ENCODE measurements at regions not wholly inside any gene's neighbourhood (a gene's known extent, or its start where the extent isn't known, plus 50 kb on each side); places are given as distances from the start of the nearest gene placed in this dataset.

DNA sequence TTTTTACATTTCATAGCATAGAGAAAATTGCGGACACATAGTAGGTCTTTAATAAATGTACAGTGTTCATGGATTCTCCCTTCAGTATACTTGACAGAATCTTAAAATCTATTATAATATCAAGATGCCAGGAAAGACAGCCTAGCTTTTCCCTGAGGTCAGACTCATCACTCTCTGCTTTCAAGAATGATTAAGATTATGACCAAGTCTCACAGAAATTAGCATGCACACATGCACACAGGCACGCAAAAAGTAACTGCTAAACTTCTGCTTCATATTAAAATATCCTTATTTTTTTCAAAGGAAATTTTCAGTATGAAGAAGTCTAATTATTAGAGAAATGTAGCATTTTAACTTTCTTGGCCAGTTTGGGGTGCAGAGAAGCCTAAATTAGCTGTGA is 493.8 kb upstream of the NECTIN3 start:
- no peaks in the 10 kb centered on the region for H3K36me3 ChIP-seq
- intact Hi-C loops (cut with DNase I): no loop called here
- no peak for DNase-seq
- no peak overlapping the region for H3K27ac ChIP-seq
- H3K4me1 ChIP-seq: no peaks in the 10 kb centered on the region
- no peak for TF ChIP-seq POLR2A (IDR thresholded peaks at IDR 0.05)
- TF ChIP-seq, protein P1, sequence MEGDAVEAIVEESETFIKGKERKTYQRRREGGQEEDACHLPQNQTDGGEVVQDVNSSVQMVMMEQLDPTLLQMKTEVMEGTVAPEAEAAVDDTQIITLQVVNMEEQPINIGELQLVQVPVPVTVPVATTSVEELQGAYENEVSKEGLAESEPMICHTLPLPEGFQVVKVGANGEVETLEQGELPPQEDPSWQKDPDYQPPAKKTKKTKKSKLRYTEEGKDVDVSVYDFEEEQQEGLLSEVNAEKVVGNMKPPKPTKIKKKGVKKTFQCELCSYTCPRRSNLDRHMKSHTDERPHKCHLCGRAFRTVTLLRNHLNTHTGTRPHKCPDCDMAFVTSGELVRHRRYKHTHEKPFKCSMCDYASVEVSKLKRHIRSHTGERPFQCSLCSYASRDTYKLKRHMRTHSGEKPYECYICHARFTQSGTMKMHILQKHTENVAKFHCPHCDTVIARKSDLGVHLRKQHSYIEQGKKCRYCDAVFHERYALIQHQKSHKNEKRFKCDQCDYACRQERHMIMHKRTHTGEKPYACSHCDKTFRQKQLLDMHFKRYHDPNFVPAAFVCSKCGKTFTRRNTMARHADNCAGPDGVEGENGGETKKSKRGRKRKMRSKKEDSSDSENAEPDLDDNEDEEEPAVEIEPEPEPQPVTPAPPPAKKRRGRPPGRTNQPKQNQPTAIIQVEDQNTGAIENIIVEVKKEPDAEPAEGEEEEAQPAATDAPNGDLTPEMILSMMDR (IDR thresholded peaks at IDR 0.05): no peak
- no peaks in the 10 kb centered on the region for H3K9me3 ChIP-seq
- H3K4me3 ChIP-seq (replicated peaks in 1 of 3): no peak overlapping the region
- WGBS, 2 donors: 69 to 94% methylated on average over 2 of the region's 2 CpGs
- H3K27me3 ChIP-seq: no peaks in the 10 kb centered on the region

- DNase-seq: no peak
- H3K27ac ChIP-seq: no peak overlapping the region
- TF ChIP-seq, protein P1 (IDR thresholded peaks at IDR 0.05): no peak
- TF ChIP-seq POLR2A (IDR thresholded peaks at IDR 0.05): no peak
- intact Hi-C loops (cut with DNase I): no loop called here
- no peak overlapping the region for H3K4me3 ChIP-seq (replicated peaks in 1 of 3)
- no peaks in the 10 kb centered on the region for H3K4me1 ChIP-seq
- H3K9me3 ChIP-seq: no peaks in the 10 kb centered on the region
- WGBS, 2 donors: 88 to 92% methylated on average over 4 of the region's 4 CpGs
- H3K36me3 ChIP-seq: no peaks in the 10 kb centered on the region
- H3K27me3 ChIP-seq: no peaks in the 10 kb centered on the region
Observed at GRCh38 chr3:110579840-110580550, 491.6 kb upstream of the NECTIN3 start.

- Histone ChIP-seq H3K27me3 (no peaks in the 10 kb centered on the region), H3K36me3 (no peaks in the 10 kb centered on the region), H3K27ac (no peak overlapping the region), H3K9me3 (no peaks in the 10 kb centered on the region), H3K4me3 (replicated peaks in 1 of 3) (no peak overlapping the region), H3K4me1 (no peaks in the 10 kb centered on the region)
- DNase-seq: no peak
- no peak for TF ChIP-seq POLR2A (IDR thresholded peaks at IDR 0.05)
- TF ChIP-seq, protein P1 (IDR thresholded peaks at IDR 0.05): no peak
- 72 to 76% methylated on average over 3 of the region's 3 CpGs for WGBS, 2 donors
- intact Hi-C loops (cut with DNase I): no loop called here
Observed at GRCh38 chr3:110583373-110583935, 488.2 kb upstream of the NECTIN3 start.

DNA sequence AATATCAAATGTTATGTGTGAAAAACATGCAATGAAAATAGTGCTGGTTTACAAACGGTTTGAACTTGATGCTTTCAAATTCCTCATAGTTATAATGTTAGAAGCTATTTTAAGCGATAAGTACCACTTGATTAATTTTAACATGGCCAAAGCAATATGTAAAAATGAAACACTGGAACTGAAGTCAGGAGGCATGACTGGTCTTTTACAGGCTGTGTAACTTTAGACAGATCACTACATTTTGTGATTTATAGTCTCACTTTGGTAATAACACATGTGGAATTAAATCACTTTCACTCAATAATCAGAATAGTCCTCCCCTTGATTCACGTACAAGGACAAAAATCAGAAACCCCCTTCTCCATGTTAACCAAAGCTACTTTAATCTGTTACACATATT is 482.7 kb upstream of the NECTIN3 start:
- H3K9me3 ChIP-seq: no peaks in the 10 kb centered on the region
- H3K4me1 ChIP-seq: no peaks in the 10 kb centered on the region
- no peak for DNase-seq
- intact Hi-C loops (cut with DNase I): no loop called here
- TF ChIP-seq, protein P1 (IDR thresholded peaks at IDR 0.05): no peak
- TF ChIP-seq POLR2A (IDR thresholded peaks at IDR 0.05): no peak
- no peak overlapping the region for H3K27ac ChIP-seq
- WGBS, 2 donors: 73 to 78% methylated on average over 3 of the region's 3 CpGs
- no peak overlapping the region for H3K4me3 ChIP-seq (replicated peaks in 1 of 3)
- H3K27me3 ChIP-seq: no peaks in the 10 kb centered on the region
- H3K36me3 ChIP-seq: no peaks in the 10 kb centered on the region

DNA sequence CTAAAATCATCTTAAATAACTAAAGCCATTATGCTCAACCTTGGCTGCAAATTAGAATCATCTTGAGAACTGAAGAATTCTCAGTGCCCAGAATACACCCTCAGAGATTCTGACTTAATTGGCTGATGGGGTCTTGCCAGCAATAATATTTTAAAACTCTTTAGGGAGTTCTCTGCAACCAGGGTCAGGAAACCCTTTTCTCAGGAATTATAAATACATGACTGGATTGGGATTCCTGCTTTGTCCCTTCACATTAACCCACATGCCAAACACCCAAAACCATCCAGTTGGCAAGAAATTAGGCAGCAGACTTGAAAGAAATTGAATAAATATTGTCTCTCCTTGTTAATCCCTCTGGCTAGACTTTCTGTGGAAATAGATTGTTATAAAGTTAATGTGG is 482.3 kb upstream of the NECTIN3 start:
- Histone ChIP-seq H3K9me3 (no peaks in the 10 kb centered on the region), H3K4me3 (replicated peaks in 1 of 3) (no peak overlapping the region), H3K27me3 (no peaks in the 10 kb centered on the region), H3K4me1 (no peaks in the 10 kb centered on the region), H3K36me3 (no peaks in the 10 kb centered on the region), H3K27ac (no peak overlapping the region)
- intact Hi-C loops (cut with DNase I): no loop called here
- no peak for DNase-seq
- TF ChIP-seq, protein P1 (IDR thresholded peaks at IDR 0.05): no peak
- TF ChIP-seq POLR2A (IDR thresholded peaks at IDR 0.05): no peak
